HG03108 (cell line): ENCODE measurements at regions not wholly inside any gene's neighbourhood (a gene's known extent, or its start where the extent isn't known, plus 50 kb on each side); places are given as distances from the start of the nearest gene placed in this dataset.
"Not testable (repeated sequence)": the region's sequence is repeated elsewhere in the genome, so short reads cannot be mapped to it uniquely, and the experiment has no call there.

Experiments used
- ATAC-seq: cut with Tn5 transposase; IDR thresholded peaks from one replicate; pipeline ENCODE4 v1.9.1; 2021; ENCODE audit warnings: moderate library complexity; ENCODE audit not compliant: unreplicated experiment

DNA sequence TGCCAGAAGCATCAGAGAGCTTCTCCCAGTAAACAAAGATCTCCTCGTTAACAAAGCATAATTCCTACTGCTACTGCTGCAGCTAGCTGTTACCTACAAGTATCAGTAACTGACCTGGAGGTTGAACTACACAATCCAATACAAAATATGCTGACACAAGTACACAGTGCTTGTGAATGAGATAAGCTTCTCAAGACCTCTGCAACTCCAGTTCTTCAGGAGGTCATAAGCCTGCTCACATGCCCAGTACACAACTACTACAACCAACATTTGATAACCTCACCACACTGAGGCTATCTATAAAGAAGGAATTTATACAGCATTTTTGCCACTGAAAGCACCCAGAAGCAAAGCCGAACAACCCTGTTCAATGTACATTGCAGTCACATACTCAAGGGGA, 66.7 kb upstream of the SMARCAD1 start:
- ATAC-seq = no peak

DNA sequence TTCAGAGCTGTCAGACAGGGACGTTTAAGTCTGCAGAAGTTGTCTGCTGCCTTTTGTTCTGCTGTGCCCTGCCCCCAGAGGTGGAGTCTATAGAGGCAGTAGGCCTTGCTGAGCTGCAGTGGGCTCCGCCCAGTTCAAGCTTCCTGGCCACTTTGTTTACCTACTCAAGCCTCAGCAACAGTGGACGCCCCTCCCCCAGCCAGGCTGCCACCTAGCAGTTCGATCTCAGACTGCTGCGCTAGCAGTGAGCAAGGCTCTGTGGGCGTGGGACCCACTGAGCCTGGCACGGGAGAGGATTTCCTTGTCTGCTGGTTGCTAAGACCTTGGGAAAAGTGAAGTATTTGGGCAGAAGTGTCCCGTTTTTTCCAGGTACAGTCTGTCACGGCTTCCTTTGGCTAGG, 59.6 kb upstream of the SMARCAD1 start:
- not testable (repeated sequence) for ATAC-seq

DNA sequence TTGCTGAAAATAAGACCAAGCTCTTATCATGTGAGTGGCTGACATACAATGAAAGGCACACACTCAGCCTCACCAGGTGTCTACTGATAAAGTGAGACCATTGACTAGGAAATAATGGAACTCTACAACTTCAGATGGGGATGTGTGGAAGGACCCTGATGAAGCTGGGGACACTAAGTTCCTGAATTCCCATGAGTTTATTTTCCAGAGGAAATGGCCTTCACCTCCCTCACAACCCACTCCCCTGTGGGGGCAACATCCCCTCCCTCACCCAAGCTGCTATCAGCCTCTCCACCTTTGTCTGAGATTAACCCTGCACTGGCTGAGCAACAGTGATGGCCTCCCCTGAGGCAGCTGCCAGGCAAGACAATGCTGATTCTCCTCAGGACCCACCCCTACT, 55.2 kb upstream of the SMARCAD1 start:
- no peak for ATAC-seq

DNA sequence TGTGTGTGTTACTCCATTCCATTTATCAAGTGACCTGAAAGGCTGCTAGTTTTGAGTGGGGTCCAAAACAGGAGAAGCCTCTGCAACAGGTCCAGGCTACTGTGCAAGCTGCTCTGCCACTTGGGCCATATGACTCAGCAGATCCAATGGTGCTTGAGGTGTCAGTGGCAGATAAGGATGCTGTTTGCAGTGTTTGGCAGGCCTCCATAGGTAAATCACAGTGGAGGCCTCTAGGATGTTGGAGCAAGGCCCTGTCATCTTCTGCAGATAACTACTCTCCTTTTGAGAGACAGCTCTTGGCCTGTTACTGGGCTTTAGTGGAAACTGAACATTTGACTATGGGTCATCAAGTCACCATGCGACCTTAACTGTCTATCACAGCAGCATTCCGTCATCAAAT, 52.3 kb upstream of the SMARCAD1 start:
- ATAC-seq = not testable (repeated sequence)

DNA sequence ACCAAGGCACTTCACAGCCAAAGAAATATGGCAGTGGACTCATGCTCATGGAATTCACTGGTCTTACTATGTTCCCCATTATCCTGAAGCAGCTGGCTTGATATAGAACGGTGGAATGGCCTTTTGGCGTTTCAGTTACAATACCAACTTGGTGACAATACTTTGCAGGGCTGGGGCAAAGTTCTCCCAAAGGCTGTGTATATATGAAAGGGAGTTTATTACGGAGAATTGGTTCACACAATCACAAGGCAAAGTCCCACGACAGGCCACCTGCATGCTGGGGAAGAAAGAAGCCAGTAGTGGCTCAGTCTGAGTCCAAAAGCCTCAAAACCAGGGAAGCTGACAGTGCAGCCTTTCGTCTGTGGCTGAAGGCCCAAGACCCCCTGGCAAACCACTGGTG, 50.8 kb upstream of the SMARCAD1 start:
- no peak for ATAC-seq
